ENCODE measurements at regions not wholly inside any gene's neighbourhood (a gene's known extent, or its start where the extent isn't known, plus 50 kb on each side); places are given as distances from the start of the nearest gene placed in this dataset.

DNA sequence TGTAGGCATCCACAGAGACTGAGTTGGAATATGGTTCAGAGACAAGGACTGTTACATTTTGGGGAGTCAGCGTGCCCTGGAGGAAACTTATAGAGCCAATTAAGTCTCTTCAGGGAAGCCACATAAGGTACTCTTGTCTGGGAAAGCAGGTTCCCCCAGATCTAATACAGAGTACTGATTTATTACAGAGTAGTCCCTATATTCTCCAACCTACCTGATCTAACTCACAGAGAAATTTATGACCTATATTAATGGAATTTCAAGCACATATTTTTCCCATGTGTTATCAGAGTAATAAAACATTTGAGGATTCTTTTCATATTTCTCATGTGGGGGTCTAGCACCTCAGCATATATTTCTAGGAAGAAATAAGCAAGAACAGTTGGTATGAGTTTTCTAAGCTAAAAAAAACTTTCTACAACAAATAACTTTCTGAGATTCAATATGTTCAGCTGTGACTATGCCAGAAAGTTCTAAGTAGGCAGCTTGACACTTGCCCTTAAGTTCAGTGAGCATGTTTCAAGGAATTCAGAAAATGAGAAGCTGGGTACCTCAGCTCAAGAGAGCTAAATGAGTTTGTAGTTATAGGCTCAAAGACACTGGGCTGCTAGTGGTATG lies 75.3 kb upstream of the COL8A1 start:
- TF ChIP-seq, protein P1, sequence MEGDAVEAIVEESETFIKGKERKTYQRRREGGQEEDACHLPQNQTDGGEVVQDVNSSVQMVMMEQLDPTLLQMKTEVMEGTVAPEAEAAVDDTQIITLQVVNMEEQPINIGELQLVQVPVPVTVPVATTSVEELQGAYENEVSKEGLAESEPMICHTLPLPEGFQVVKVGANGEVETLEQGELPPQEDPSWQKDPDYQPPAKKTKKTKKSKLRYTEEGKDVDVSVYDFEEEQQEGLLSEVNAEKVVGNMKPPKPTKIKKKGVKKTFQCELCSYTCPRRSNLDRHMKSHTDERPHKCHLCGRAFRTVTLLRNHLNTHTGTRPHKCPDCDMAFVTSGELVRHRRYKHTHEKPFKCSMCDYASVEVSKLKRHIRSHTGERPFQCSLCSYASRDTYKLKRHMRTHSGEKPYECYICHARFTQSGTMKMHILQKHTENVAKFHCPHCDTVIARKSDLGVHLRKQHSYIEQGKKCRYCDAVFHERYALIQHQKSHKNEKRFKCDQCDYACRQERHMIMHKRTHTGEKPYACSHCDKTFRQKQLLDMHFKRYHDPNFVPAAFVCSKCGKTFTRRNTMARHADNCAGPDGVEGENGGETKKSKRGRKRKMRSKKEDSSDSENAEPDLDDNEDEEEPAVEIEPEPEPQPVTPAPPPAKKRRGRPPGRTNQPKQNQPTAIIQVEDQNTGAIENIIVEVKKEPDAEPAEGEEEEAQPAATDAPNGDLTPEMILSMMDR (IDR thresholded peaks at IDR 0.05) = no peak
- no peak for TF ChIP-seq POLR2A (IDR thresholded peaks at IDR 0.05)

All from gastroesophageal sphincter (tissue), 3 donors.